IPS-NIHi11 (cell line): ENCODE measurements at regions not wholly inside any gene's neighbourhood (a gene's known extent, or its start where the extent isn't known, plus 50 kb on each side); places are given as distances from the start of the nearest gene placed in this dataset.

Experiments
- DNase-seq: peaks from one replicate; pipeline ENCODE4 v3.0.0; 2012; ENCODE audit warnings: mixed read lengths, low spot score

GRCh38 chrX:42946544-42947194 lies 168.7 kb upstream of the PPP1R2C start:
- DNase-seq, result no peak

- DNase-seq, result no peak
These were observed 171.0 kb upstream of the PPP1R2C start for GRCh38 chrX:42948723-42949657.

DNA sequence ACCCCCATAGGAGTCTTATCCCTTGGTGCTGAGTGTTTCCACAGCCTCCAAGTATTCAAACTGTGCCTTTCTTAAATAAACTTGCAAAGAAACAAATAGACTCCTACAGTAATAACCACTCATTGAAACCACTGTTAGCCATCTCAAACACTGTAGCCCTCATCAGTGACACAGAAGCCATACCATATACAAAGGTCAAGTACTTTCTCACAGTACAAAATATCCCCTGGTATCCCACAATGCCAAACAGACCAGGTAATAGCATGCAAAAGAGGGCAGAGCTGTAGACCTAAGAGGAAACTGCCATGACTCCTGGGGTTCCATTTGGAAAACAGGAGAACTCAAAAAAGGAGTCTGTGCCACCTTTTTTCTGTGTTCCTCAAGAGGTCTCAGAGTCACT lies 173.8 kb upstream of the PPP1R2C start:
- DNase-seq, result no peak

- no peak for DNase-seq
These were observed 174.7 kb upstream of the PPP1R2C start for GRCh38 chrX:42952621-42953020.

DNA sequence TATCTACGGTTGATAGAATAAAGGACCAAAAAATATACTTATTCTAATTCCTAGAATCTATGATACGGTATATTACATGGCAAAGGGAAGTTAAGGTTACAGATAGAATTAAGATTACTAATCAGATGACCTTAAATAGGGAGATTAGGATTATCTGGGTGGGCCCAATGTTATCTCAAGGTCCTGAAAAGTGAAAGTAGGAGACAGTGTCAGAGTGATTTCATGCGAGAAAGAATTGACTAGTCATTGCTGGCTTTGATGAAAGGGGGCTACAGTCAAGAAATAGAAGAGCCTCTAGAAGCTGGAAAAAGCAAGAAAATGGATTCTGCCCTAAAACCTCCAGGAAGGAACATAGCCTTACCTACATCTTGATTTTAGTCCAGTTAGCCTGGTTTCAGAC lies 176.9 kb upstream of the PPP1R2C start:
- no peak for DNase-seq

- DNase-seq, result no peak
These were observed 177.4 kb upstream of the PPP1R2C start for GRCh38 chrX:42955349-42955748.

DNA sequence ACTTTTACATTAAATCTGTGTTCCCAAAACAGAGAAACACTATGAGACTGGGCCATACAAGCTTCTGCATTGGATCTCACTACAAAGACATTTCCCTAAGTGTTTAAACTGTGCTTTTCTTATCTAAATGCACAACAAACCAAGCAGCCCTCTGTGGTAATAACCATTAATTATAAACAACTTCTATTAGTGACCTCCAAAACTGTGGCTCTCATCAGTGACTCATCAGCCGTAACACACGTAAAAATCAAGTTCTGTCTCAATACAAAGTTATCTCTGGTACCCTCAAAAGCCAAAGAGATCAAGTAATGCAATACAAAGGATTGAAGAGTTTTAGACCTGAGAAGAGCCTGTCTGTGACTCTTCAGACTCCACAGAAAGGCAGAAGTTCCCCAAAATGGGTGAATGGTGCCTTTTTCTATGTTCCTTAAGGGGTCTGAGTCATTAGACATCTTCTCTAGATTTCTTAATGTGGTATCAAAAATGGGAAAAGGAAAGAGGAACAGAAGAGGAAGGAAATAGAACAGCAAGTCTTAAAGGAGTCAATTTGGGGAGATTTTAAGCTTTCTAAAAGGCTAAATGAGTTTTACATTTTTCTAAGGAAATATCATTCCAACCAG lies 189.8 kb upstream of the PPP1R2C start:
- DNase-seq, result no peak

- no peak for DNase-seq
These were observed 195.4 kb upstream of the PPP1R2C start for GRCh38 chrX:42973321-42973720.

DNA sequence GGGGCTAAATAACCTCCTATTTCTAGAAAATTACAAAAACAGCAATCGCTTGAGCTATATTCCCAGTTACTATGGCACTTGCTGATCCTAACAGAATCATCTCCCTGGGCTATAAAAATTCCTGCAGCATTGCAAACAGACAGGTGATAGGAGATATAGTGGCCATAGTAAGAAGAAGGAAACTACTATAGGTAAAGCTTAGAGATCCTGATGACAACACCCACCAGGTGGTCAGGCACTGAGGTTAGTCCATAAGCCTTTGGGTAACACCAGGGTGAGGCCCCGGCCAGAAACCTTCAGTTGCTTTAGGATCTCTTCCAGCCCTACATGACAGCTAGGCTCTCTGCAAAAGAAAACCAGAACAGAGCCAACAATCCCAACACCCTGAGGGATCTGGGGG lies 197.9 kb upstream of the PPP1R2C start:
- DNase-seq, result no peak

GRCh38 chrX:42976746-42977366 lies 198.9 kb upstream of the PPP1R2C start:
- DNase-seq, result no peak

- no peak for DNase-seq
These were observed 200.9 kb upstream of the PPP1R2C start for GRCh38 chrX:42978655-42979379.

- no peak for DNase-seq
These were observed 210.7 kb upstream of the PPP1R2C start for GRCh38 chrX:42988700-42989099.

GRCh38 chrX:42992199-42992943 lies 214.4 kb upstream of the PPP1R2C start:
- no peak for DNase-seq

DNA sequence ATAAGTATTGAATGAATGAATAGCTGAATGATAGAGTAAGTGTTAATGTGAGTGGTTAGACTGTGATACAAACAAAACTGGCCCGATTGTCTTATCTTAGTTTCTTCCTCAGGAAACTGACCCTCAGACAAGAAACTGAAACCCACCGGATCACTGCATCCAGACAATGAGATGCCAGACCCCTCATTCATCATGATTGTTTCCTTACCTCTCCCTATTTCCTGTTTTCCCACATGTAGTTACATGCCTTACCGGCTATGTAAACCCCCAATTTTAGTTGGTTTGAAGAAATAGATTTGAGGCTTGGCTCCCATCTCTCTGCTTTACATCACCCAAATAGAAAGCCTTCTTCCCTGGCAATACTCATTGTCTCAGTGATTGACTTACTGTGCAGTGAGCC lies 218.9 kb upstream of the PPP1R2C start:
- no peak for DNase-seq

DNA sequence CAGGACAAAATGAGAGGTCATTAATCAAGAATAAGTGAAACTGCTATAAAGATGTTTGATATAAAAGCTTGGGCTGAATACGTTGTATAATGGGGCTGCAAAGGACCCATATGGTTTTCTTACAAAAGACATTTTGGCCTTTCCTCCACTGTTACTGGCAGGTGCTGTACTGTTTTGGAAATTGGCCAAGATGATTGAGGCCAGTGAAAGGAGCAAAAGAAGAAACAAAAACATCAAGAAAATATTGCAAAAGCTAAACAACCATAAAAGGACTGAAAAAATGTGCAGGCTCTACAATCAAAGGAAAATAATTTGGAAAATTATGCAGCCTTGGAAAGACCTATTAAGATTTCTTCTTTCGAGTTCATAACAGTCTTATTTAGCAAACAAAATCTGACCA lies 222.2 kb upstream of the PPP1R2C start:
- DNase-seq, result no peak

GRCh38 chrX:43002526-43003203 lies 224.7 kb upstream of the PPP1R2C start:
- no peak for DNase-seq

DNA sequence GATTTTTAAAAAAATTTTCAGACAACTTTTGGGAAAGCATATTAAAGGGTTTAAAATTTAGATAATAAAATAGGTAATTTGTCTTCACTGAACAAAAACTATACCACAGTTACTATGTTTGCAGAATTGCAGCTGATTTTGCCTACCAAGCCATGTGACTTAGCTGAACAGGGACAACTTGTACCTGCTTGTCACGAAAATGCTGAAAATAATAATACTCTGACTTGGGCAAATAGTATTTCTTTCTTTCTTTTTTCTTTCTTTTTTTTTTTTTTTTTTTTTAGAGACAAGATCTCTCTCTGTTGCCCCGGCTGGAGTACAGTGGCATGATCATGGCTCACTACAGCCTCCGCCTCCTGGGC lies 225.2 kb upstream of the PPP1R2C start:
- no peak for DNase-seq

DNA sequence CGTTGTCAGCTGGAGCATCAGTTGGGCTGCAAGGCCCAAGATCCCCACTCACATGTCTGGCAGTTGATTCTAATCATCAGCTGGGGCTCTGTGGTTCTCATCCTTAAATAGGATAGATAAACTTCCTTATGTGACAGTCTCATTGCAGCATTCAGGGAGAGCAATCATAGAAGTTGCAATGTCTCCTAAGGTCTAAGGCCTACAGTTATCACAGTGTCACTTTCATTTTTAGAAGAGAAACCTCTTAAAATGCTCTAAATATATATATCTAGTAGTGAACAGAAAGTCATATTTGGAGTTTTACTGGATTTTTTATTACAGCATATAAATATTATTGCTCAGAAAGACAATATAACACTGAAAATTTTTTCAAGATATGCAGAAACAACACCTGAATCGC lies 226.0 kb upstream of the PPP1R2C start:
- no peak for DNase-seq

- DNase-seq, result no peak
These were observed 227.6 kb upstream of the PPP1R2C start for GRCh38 chrX:43005561-43005960.

- no peak for DNase-seq
These were observed 230.4 kb upstream of the PPP1R2C start for GRCh38 chrX:43008356-43008755.

- no peak for DNase-seq
These were observed 238.1 kb upstream of the PPP1R2C start for GRCh38 chrX:43016021-43016420.
